ENCODE measurements at regions not wholly inside any gene's neighbourhood (a gene's known extent, or its start where the extent isn't known, plus 50 kb on each side); places are given as distances from the start of the nearest gene placed in this dataset.

GRCh38 chr1:193677874-193678273, 491.5 kb upstream of the B3GALT2 start:
- Histone ChIP-seq H3K4me1 (replicated peaks in 1 of 2; ENCODE audit: control insufficient read depth in 2 of 2, insufficient read depth in 2 of 2, low read length in 2 of 2) (no peaks in the 10 kb centered on the region), H3K9ac (ENCODE audit: insufficient read depth in 1 of 2, low read depth in 2 of 2, low read length in 2 of 2) (no peak overlapping the region), H3K4me3 (no peak overlapping the region), H3K36me3 (ENCODE audit: control insufficient read depth, insufficient read depth, low read length) (no peaks in the 10 kb centered on the region), H3K79me2 (ENCODE audit: control insufficient read depth, insufficient read depth, low read length) (no peaks in the 10 kb centered on the region), H3K9me1 (ENCODE audit: control insufficient read depth, insufficient read depth, low read length) (no peaks in the 10 kb centered on the region), H3K27me3 (ENCODE audit: control insufficient read depth in 2 of 2, insufficient read depth in 2 of 2, low read length in 2 of 2) (no peaks in the 10 kb centered on the region), H3K9me3 (replicated peaks; ENCODE audit: control insufficient read depth, insufficient read depth, low read depth, low read length) (no peaks in the 10 kb centered on the region), H4K20me1 (replicated peaks; ENCODE audit: control insufficient read depth, insufficient read depth, low read length) (no peaks in the 10 kb centered on the region), H2AFZ (ENCODE audit: low read depth, low read length) (no peak overlapping the region), H3K4me2 (ENCODE audit: insufficient read depth, low read length) (no peak overlapping the region), H3K27ac (ENCODE audit: extremely low read depth, low read depth, low read length) (no peak overlapping the region)
- intact Hi-C loops (cut with micrococcal nuclease): no loop called here
- no TSS peak for BruUV-seq (replicated peaks)
- WGBS (ENCODE audit: insufficient coverage, low coverage, missing lambda C conversion rate): 0% methylated on average over 3 of the region's 3 CpGs
- in situ Hi-C loops (cut with MboI): no loop called here
- POLR2A ChIA-PET: no interaction called here
- DNase-seq (ENCODE audit: extremely low read depth in 1 of 4, low spot score in 3 of 4) (no peak), ATAC-seq (no peak), FAIRE-seq (no peak)
- TF ChIP-seq KLF1 (tag; IDR thresholded peaks at IDR 0.05) (no peak), NFATC3 (IDR thresholded peaks at IDR 0.05) (no peak), ZNF512 (tag; IDR thresholded peaks at IDR 0.05) (no peak), CBFB (CRISPR knock-in tag; IDR thresholded peaks at IDR 0.05) (no peak)
- CTCF ChIA-PET (ENCODE audit: low intra/inter-chr PET ratio): no interaction called here

GRCh38 chr1:193676996-193677549, 490.7 kb upstream of the B3GALT2 start:
- H3K9me3 ChIP-seq (replicated peaks; ENCODE audit: control insufficient read depth, insufficient read depth, low read depth, low read length): no peaks in the 10 kb centered on the region
- H2AFZ ChIP-seq (ENCODE audit: low read depth, low read length): no peak overlapping the region
- no peak overlapping the region for H3K4me3 ChIP-seq
- intact Hi-C loops (cut with micrococcal nuclease) (no loop called here), in situ Hi-C loops (cut with MboI) (no loop called here)
- H3K9me1 ChIP-seq (ENCODE audit: control insufficient read depth, insufficient read depth, low read length): no peaks in the 10 kb centered on the region
- no peaks in the 10 kb centered on the region for H3K4me1 ChIP-seq (replicated peaks in 1 of 2; ENCODE audit: control insufficient read depth in 2 of 2, insufficient read depth in 2 of 2, low read length in 2 of 2)
- CTCF ChIA-PET (ENCODE audit: low intra/inter-chr PET ratio): no interaction called here
- POLR2A ChIA-PET: interaction anchor here (0.6 kb wide), 1 partner anchor 107 kb away, joined by 4 read pairs; no protein-coding TSS in a partner anchor
- no TSS peak for BruUV-seq (replicated peaks)
- H3K27ac ChIP-seq (ENCODE audit: extremely low read depth, low read depth, low read length): no peak overlapping the region
- 0% methylated on average over 2 of the region's 2 CpGs for WGBS (ENCODE audit: insufficient coverage, low coverage, missing lambda C conversion rate)
- H3K79me2 ChIP-seq (ENCODE audit: control insufficient read depth, insufficient read depth, low read length): no peaks in the 10 kb centered on the region
- no peak overlapping the region for H3K9ac ChIP-seq (ENCODE audit: insufficient read depth in 1 of 2, low read depth in 2 of 2, low read length in 2 of 2)
- no peaks in the 10 kb centered on the region for H3K36me3 ChIP-seq (ENCODE audit: control insufficient read depth, insufficient read depth, low read length)
- H3K4me2 ChIP-seq (ENCODE audit: insufficient read depth, low read length): no peak overlapping the region
- no peaks in the 10 kb centered on the region for H4K20me1 ChIP-seq (replicated peaks; ENCODE audit: control insufficient read depth, insufficient read depth, low read length)
- TF ChIP-seq, protein P1, sequence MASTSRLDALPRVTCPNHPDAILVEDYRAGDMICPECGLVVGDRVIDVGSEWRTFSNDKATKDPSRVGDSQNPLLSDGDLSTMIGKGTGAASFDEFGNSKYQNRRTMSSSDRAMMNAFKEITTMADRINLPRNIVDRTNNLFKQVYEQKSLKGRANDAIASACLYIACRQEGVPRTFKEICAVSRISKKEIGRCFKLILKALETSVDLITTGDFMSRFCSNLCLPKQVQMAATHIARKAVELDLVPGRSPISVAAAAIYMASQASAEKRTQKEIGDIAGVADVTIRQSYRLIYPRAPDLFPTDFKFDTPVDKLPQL (IDR thresholded peaks at IDR 0.05; ENCODE audit: extremely low read depth, insufficient read length): no peak
- no peak for TF ChIP-seq MTA3 (IDR thresholded peaks at IDR 0.05; ENCODE audit: borderline replicate concordance)
- no peak for TF ChIP-seq CREB1 (IDR thresholded peaks at IDR 0.05)
- no peak for TF ChIP-seq CREB1 (CRISPR knock-in tag; IDR thresholded peaks at IDR 0.05)
- no peak for TF ChIP-seq BRD4 (IDR thresholded peaks at IDR 0.05)
- TF ChIP-seq MED1 (CRISPR knock-in tag; IDR thresholded peaks at IDR 0.05; ENCODE audit: borderline replicate concordance): no peak
- TF ChIP-seq HMG20B (CRISPR knock-in tag; IDR thresholded peaks at IDR 0.05): no peak
- no peak for TF ChIP-seq SNIP1 (IDR thresholded peaks at IDR 0.05; ENCODE audit: low read depth)
- DNase-seq (ENCODE audit: extremely low read depth in 1 of 4, low spot score in 3 of 4) (no peak), ATAC-seq (no peak), FAIRE-seq (no peak)
- H3K27me3 ChIP-seq (ENCODE audit: control insufficient read depth in 2 of 2, insufficient read depth in 2 of 2, low read length in 2 of 2): no peaks in the 10 kb centered on the region

All from K562 (cell line).